GM12892 (cell line): ENCODE measurements at regions not wholly inside any gene's neighbourhood (a gene's known extent, or its start where the extent isn't known, plus 50 kb on each side); places are given as distances from the start of the nearest gene placed in this dataset.

Source experiments
- POLR2A ChIP-seq: IDR thresholded peaks from 2 replicates; pipeline ENCODE4 v1.6.1; 2011; ENCODE audit warnings: low read depth, low read length, control low read depth
- POLR2AphosphoS5 ChIP-seq: IDR thresholded peaks from 2 replicates; pipeline ENCODE4 v1.6.1; 2011; ENCODE audit warnings: low read depth, low read length, control low read depth
- TAF1 ChIP-seq: IDR thresholded peaks from 2 replicates; pipeline ENCODE4 v1.6.1; 2011; ENCODE audit warnings: low read depth, mild to moderate bottlenecking, control low read depth, low read length, borderline replicate concordance

DNA sequence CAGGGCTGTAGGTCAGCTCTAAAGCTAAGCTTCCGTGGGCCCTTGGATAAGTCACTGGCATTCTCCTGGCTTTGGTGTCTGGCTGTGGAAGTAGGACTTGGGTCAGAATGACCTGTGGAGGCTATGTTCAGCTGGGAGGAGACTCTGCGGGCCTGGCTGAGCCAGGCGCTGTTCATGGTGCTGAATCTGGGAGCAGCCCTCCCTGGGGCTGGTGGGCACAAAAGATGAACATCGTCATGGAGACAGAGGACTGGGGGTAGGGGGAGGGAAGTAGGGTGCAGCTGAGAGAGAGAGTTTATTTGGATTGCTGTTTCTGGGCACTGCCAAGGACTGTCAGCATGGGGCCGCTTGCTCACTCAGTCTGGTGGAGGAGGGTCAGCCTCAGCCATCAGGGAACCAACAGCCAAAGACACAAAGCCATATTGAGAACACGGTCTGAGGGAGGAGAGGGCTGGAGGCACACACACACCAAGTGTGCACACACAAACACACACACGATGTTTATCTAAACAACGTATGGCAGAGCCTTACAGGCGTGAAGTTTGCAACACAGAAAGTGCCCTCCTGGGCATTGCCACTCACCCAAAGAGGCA, 120.7 kb upstream of the LINGO1 start:
- TF ChIP-seq TAF1 (no peak), POLR2A (no peak), POLR2AphosphoS5 (no peak)
